NCI-H510A treated with DMSO at 0.1 percent for 48 hours (cell line): ENCODE measurements at regions not wholly inside any gene's neighbourhood (a gene's known extent, or its start where the extent isn't known, plus 50 kb on each side); places are given as distances from the start of the nearest gene placed in this dataset.
A peak's percentile ranks its signal among the peaks of the same experiment; 100 is the strongest.

Source experiments
- DNase-seq: peaks from one replicate; lab custom pipeline; 2025; lab: John Stamatoyannopoulos, UW

DNA sequence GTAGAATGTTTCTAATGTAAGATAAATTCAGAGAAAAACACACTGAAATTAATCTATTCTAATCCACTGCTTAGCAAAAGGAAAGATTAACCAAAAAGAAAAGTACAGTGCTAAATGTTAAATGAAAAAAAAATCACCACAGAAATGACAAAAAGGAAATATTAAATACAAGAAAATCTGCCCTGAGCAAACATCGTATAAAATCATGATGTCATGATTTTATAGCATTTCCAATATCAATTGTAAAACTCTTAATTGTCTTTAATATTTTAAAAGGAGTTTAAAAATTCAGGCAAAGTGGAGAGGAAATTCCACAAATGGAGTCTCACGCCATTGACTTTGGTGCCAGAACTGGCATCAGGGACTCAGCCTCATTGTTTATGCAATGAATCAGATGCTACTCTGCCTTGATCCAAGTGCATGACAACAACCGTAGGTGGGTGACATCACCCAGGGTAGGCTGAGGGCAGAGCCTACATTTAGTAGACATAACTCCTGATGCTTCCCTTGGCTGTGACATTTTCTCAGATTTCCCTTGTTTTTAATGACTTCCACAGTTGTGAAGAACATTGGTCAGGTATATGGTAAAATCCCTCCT is 696.8 kb downstream of the SEMA5A start:
- no peak for DNase-seq

DNA sequence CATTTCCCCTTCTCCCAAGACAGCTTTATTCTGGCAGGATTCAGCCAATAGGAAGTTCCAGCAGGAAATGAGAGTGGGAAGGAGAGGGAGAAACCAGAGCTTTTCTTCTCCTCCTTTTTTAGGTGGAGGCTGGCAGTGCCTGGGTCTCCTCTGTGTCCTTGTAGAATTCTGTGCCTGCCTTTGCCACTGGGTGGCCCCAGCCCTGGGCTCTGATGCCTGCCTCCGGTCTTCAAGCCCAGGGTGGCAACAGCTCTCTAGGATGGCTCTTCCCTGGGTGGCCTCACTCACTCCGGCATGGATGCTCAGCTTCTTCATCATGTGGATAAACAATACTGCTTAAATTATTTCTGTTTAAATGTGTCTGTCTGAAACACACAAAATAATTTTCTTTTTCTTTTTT is 694.8 kb downstream of the SEMA5A start:
- DNase-seq, result no peak

DNA sequence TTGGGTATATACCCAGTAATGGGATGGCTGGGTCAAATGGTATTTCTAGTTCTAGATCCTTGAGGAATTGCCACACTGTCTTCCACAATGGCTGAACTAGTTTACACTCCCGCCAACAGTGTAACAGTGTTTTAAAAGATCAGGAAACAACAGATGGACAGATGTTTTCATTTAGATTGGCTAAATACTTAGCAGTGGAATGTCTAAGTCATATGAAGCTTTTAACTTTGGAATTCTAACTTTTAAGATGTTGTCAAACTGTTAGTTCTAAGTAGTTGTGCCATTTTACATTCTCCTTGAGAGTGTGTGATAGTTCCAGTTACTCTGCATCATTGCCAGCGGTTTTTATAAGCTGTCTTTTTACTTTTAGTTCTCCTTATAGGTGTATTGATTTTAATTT is 688.8 kb downstream of the SEMA5A start:
- DNase-seq, result no peak

DNA sequence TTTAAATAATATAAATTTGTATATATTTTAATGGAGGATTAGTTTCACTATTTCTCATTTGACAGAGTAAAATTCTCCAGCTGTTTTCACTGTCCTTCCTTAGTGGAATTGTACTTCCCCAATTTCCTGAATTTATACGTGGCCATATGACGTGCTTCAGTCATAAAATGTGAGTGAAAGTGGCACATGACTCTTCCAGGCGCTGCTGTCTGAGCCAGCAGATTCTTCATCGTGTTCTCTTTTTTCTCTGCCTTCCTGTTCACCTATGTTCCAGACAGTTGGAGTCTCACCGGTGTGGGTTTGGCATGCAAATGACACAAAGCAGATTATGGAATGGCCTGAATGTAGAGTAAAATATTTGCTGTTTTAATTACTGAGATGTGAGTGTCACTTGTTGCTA is 684.1 kb downstream of the SEMA5A start:
- peak; percentile 67 for DNase-seq

DNA sequence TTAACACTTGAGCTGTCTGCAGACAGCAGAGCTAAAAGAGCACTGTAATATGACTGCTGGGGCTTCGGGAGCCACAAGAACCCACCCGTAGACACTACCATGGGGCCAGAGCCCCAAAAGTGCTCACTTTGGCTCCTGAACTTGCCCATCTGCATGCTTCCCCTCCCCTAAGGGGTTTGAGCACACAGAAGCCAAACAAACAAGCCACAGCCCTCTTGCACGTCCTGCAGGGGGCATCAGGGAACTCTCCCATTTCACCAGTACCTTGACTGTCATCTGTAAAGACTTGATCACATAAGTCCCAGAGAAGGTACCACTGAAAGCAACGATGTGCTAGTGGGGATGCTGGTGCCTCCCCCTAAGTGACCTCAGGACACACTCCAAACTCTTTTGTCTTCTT is 681.8 kb downstream of the SEMA5A start:
- peak; percentile 29 for DNase-seq

DNA sequence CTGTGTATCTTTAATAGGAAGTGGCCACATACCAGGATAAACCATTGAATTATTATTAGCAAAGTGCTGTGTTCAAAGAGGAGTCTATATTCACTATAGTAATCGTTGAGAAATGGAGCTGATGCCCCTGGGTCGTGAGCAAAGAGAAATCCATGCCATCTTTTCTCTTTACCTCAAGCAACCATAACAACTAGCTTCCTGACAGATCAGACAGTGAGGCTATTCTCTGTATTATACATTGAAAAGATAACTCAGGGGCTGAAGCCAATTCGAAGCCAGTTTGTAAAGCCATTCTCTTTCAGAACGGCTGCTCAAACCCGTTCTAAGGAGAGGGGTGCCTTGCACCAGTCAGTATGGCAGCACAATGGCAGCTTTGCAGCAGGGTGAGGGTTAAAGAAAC is 680.6 kb downstream of the SEMA5A start:
- no peak for DNase-seq

DNA sequence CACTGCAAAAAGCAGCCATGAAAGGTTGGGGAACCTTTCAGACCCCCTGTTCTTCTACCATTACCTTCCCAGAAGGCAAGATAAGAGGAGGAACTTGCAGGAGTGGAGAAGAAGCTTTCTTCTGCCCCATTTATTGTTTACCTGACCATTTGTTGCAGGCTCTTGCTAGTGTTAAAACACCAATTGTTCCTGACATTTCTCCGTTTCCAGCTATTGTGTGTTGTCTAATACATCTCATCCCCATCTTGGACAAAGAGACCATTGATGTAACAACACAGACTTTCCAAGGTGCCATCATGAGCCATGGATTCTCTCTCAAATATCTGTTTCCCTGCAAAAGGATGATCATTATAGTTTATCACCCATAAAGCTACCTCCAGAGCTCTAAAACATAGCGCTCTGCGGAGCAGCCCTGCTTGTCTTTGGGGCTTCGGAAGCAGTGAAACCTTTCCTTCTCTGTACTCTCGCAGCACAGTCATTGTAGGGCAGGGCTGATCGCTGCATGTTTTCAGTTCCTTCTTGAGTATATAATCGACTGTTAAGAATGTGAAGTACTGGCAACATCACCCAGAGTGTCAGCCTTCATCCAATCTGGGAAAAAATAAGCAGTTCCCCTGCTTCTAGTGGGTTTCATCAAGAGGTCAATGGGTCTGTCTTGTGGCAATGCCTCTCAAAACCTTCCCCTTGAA is 680.0 kb downstream of the SEMA5A start:
- DNase-seq, result no peak

GRCh38 chr5:8868283-8868682 is 677.6 kb downstream of the SEMA5A start:
- DNase-seq, result no peak

- no peak for DNase-seq
Measured at GRCh38 chr5:8869932-8870331, 675.9 kb downstream of the SEMA5A start.

DNA sequence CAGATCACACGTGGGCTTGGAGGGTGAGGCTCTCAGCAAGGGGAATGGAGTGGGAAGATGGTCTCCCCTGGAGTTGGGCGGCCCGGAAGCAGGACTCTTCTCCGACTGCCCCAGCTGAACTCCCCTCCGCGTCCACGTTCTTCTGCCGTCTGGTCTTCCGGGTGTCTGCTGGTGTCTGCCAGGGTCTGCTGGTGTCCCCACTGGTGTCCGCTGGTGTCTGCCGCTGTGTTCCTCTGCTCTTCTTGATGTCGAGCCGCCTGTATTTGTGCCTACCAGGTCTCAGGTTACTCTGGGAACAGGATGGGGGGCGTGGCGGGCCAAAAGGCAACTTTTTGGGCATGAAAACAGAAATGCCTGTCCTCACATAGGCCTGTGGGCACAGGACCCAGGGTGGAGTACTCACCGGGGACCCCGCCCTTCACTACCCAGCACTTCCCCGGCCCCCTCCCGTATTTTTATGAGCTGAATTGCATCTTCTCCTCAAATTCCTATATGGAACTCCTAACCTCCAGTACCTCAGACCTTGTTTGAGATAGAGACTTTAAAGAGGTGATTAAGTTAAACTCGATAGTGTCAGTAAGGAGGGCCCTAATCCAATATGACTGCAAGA is 675.4 kb downstream of the SEMA5A start:
- DNase-seq, result no peak

DNA sequence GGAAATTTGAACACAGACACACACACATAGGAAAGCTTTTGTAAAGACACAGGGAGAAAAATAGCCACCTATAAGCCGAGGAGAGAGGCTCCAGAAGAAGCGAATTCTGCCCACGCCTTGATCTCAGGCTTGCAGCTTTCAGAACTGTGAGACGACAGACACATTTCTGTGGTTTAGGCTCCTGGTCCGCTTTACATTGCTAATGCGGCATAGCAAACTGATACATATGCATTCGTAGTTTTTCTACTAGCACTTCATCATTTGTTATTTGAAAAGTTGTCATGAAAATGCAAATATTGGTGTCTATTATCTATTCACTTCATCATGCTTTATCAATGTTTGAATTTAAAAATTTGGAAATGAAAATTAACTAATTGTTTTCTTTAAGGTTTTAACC is 674.9 kb downstream of the SEMA5A start:
- no peak for DNase-seq

DNA sequence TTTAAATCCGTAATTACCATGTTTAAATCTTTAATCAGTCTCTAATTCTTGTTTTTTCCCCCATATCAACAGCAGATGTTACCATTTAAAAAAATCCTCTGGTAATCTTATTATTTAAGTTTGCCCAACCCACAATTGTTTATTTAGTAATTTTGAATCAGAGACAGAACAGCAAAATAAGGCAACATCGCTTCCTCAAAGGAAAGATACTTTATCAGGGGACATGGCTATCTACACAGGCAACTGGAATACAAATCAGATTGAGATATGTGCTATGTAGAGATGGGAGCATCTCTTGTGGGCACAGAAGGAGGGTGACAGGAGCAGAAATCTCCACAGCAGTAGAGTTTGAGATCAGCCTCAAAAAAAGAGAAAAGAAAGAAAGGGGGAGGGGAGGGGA is 674.4 kb downstream of the SEMA5A start:
- DNase-seq, result no peak

DNA sequence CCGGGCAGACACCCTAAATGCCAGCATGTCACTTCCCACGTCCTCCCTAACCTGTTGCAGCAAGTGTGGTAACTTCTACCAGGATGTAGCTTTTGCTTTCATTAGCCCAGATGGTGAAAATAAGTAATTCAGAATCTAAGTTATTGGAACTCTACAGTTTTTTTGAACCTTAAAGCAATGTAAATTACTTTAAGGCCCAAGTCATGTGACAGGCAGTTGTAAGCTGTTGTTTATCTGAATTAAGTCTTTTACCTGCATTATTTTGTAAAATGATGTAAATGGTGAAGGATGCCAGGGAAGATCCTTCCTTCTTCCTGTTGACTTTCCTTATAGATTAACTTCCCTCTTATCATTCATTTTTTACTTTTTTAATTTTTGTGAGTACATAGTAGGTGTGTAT is 670.2 kb downstream of the SEMA5A start:
- no peak for DNase-seq

GRCh38 chr5:8879248-8879647 is 666.6 kb downstream of the SEMA5A start:
- DNase-seq, result no peak

DNA sequence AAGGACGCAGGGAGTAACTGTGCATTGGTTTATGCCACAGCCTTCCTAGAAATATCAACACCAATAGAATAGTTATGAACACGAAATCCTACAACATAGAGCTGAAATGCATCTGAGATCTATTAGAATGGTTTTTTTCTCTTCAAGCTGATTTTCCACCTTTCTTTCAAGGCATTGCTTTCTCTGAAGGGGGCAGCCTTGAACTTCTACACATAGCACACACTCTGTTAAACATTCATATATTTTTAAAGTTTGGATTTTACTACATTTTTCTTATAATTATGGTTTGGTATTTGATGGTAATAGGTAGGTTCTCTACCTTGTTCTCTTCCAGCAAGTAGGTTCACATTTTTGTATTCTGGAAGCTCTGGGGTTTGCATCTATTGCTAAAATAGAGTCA is 661.8 kb downstream of the SEMA5A start:
- no peak for DNase-seq

DNA sequence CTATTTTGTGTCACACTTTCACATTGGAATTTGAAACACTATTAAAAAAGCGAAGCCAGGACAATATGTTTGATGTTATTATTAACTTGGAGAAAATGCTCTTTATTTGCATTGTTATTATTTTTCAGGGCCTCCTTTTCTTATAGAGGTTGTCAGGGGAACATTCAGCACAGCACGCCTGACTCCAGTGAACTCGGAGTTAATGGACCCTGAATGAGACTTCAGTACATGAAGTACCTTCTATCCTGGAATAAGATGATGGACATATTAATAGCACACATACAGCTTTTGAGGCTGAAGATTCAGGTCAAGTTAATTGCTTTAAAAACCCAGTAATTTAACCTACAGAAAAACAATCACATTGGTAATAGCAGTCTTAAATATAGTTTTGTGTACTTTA is 652.9 kb downstream of the SEMA5A start:
- DNase-seq, result no peak

GRCh38 chr5:8894031-8894430 is 651.8 kb downstream of the SEMA5A start:
- no peak for DNase-seq

DNA sequence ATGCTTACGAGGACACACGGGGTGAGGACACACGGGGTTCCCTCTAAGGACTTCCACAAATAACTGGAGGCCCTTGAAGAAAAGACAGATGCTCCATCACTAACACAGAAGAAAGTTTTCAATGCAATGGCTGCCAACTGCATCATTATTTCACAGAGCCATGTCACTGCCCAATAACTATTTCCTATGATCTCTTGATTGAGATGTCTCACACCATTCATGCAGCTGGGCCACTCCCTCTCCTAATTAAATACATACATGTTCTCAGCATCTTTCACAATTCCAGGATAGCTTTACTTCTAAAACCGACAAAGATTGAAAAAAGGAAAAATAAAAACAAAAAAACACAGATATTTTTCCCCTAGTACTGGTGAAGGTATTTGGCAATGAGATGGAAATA is 650.8 kb downstream of the SEMA5A start:
- no peak for DNase-seq

GRCh38 chr5:8895599-8895998 is 650.3 kb downstream of the SEMA5A start:
- DNase-seq, result no peak

- no peak for DNase-seq
Measured at GRCh38 chr5:8897316-8897715, 648.6 kb downstream of the SEMA5A start.

DNA sequence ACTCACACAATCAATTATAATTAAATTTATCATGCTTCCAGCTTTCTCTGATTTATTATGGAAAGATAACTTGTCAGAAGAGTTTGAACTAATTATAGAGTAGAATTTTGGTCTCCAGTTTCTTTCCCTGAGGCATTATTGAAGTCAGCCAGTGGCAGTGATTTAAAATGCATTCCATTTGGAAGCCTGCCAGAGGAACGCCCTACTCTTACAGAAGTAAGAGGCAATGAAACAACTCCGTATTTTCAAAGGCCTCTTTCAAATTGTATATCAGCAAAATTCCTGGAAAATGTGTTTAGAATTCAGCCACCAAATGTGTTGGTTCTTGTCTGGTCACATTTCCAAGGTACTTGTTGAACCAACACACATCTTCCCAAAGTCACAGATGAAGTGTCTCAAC is 640.9 kb downstream of the SEMA5A start:
- DNase-seq, result no peak

GRCh38 chr5:8906303-8906967 is 639.4 kb downstream of the SEMA5A start:
- DNase-seq, result no peak

DNA sequence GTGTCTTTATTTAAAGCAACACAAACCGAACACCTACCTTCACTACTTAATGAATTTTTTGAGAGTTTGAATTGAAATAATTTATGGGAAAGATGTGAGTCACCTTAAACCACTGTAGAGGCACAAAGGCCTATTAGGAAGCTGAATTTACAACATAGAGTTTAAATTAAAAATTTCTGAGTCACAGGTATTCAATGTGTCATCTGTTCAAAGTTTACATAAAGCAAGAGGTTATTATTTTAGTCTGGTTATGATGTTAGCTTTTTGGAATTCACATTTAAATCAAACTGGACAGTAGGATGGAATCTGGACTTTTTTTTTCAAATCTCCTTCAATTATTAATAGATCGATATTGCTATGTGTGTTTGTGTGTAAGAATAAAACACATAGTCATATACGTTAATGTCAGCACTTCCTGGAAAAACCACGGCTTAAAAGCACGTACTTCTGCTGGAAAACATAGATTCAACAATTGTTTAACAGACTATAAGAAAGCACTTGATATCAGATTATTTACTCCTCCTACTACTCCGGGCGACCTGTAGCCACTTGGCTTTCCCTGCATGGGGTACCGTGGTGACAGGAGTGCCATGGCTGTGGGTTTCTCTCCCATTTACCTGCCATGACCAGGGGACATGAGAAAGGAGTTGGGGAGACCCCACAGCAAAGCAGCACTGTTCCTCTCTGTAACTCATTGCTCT is 638.6 kb downstream of the SEMA5A start:
- DNase-seq, result no peak
